Naive thymus-derived CD4-positive, alpha-beta T cell (primary cell): ENCODE measurements at regions not wholly inside any gene's neighbourhood (a gene's known extent, or its start where the extent isn't known, plus 50 kb on each side); places are given as distances from the start of the nearest gene placed in this dataset.
"Not testable (repeated sequence)": the region's sequence is repeated elsewhere in the genome, so short reads cannot be mapped to it uniquely, and the experiment has no call there.

ENCODE experiments used
- ATAC-seq: fragments of 150-1000 bp; cut with Tn5 transposase; 2 replicates; pipeline ENCODE4 v1.10.0; 2021; ENCODE audit warnings: mild to moderate bottlenecking, moderate library complexity
- CTCF ChIA-PET: fragments of 350-600 bp; sonication (Branson Sonifier 250); formaldehyde crosslinking; loops from one replicate; lab custom pipeline; 2021; ENCODE audit warnings: antibody characterized with exemption; lab: Charles Lee
- POLR2A ChIA-PET: fragments of 350-600 bp; sonication (Branson Sonifier 250); formaldehyde crosslinking; loops from one replicate; lab custom pipeline; 2021; ENCODE audit warnings: antibody characterized with exemption, inconsistent platforms; lab: Charles Lee
- DNase-seq, 9 donors: peaks; one replicate each; pipeline versions ENCODE4 v3.0.0 to v3.0.0-alpha.2; 2020 to 2022; ENCODE audit warnings: mixed read lengths in 1 of 9
- H3K27ac ChIP-seq: one replicate; pipeline ENCODE4 v1.7.0; 2013; ENCODE audit warnings: mild to moderate bottlenecking, low read depth, low read length, moderate library complexity
- H3K27me3 ChIP-seq, 2 donors: one replicate each; pipeline ENCODE4 v1.7.0; 2013; ENCODE audit warnings: low read length in 2 of 2, mild to moderate bottlenecking in 2 of 2, moderate library complexity in 2 of 2; ENCODE audit not compliant: control insufficient read depth in 2 of 2, insufficient read depth in 2 of 2
- H3K36me3 ChIP-seq, 3 experiments: 1 replicate in 2 of 3; 2 replicates in 1 of 3; pipeline ENCODE4 v1.7.0; 2013; ENCODE audit warnings: low read length in 3 of 3, mild to moderate bottlenecking in 3 of 3, moderate library complexity in 1 of 3; ENCODE audit not compliant: insufficient read depth in 3 of 3, control insufficient read depth in 2 of 3
- H3K4me1 ChIP-seq, 2 donors: one replicate each; pipeline ENCODE4 v1.7.0; 2013; ENCODE audit warnings: low read length in 2 of 2, mild to moderate bottlenecking in 2 of 2, moderate library complexity in 1 of 2; ENCODE audit not compliant: control insufficient read depth in 2 of 2, insufficient read depth in 2 of 2
- H3K4me3 ChIP-seq: 2 replicates; pipeline ENCODE4 v1.7.0; 2013; ENCODE audit warnings: mild to moderate bottlenecking, low read length
- H3K9me3 ChIP-seq, 3 experiments: 1 replicate in 2 of 3; 2 replicates in 1 of 3; pipeline ENCODE4 v1.7.0; 2013; ENCODE audit warnings: low read length in 3 of 3; ENCODE audit not compliant: control insufficient read depth in 2 of 3
- H3K27ac Mint-ChIP-seq, 9 donors: one replicate each; pipeline ENCODE4 v1.8.0; 2020 to 2022; ENCODE audit warnings: mixed read lengths in 9 of 9, mild to moderate bottlenecking in 8 of 9, moderate library complexity in 5 of 9, inconsistent platforms in 2 of 9
- H3K27me3 Mint-ChIP-seq, 5 donors: one replicate each; pipeline ENCODE4 v1.8.0; 2021 to 2022; ENCODE audit warnings: mixed read lengths in 5 of 5, mild to moderate bottlenecking in 1 of 5
- H3K36me3 Mint-ChIP-seq, 5 donors: one replicate each; pipeline ENCODE4 v1.8.0; 2020 to 2022; ENCODE audit warnings: mixed read lengths in 5 of 5, mild to moderate bottlenecking in 3 of 5, inconsistent platforms in 1 of 5
- H3K4me1 Mint-ChIP-seq, 7 donors: one replicate each; pipeline ENCODE4 v1.8.0; 2020 to 2022; ENCODE audit warnings: mixed read lengths in 7 of 7, mild to moderate bottlenecking in 3 of 7, inconsistent platforms in 1 of 7
- H3K4me3 Mint-ChIP-seq, 10 donors: one replicate each; pipeline ENCODE4 v1.8.0; 2020 to 2022; ENCODE audit warnings: mild to moderate bottlenecking in 10 of 10, mixed read lengths in 10 of 10, moderate library complexity in 6 of 10, inconsistent platforms in 2 of 10
- H3K9me3 Mint-ChIP-seq, 11 donors: one replicate each; pipeline ENCODE4 v1.8.0; 2020 to 2022; ENCODE audit warnings: mixed read lengths in 11 of 11, mild to moderate bottlenecking in 4 of 11, inconsistent platforms in 1 of 11, moderate library complexity in 1 of 11
- intact Hi-C, 2 donors: fragments of 100-400 bp; cut with micrococcal nuclease; formaldehyde crosslinking; loops; one replicate each; pipeline ENCODE4 v1.15.1; 2023

DNA sequence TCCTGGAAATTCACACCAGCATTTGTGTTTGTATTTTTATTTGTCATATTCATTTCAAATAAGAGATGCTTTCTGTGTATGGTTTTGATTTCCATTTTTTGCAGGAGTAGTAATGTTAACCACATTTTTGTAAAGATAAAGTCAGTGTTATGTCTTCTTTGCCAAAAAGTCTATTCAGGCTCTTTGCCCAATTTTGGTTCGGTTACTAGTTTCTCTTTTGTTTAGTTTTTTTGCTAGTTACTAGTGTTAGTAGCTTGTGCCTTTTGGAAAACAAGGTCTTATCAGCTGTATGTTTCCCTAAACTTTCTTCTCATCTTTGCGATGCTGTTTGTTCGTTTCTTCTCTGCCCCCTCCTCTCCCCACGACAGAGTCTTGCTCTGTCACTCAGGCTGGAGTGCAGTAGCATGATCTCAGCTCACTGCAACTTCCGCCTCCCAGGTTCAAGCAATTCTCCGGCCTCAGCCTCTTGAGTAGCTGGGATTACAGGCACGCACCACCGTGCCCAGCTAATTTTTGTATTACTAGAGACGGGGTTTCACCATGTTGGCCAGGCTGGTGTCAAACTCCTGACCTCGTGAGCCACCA is 112.3 kb upstream of the GRK3 start:
- no peak for ATAC-seq
- H3K9me3 Mint-ChIP-seq: peaks cover 0 to 2% (median 0%) of the 10 kb centered on the region in 11 donors
- Histone ChIP-seq H3K4me1 (peaks cover 11 to 33% of the 10 kb centered on the region in 2 donors), H3K36me3 (peaks cover 0 to 26% (median 0%) of the 10 kb centered on the region in 3 experiments), H3K9me3 (no peaks in the 10 kb centered on the region), H3K4me3 (no peak overlapping the region), H3K27me3 (no peaks in the 10 kb centered on the region), H3K27ac (no peak overlapping the region)
- H3K4me3 Mint-ChIP-seq: peak overlapping the region in 8 of 10 donors; percentile 0 to 48 (median 34)
- POLR2A ChIA-PET: no interaction called here
- H3K27me3 Mint-ChIP-seq: no peaks in the 10 kb centered on the region
- peaks cover 0 to 22% (median 16%) of the 10 kb centered on the region in 5 donors for H3K36me3 Mint-ChIP-seq
- intact Hi-C loops: no loop called here
- H3K4me1 Mint-ChIP-seq: peaks cover 43 to 70% (median 56%) of the 10 kb centered on the region in 7 donors
- peak overlapping the region in 7 of 9 donors; percentile 18 to 87 (median 47) for H3K27ac Mint-ChIP-seq
- no peak for DNase-seq
- CTCF ChIA-PET: no interaction called here

GRCh38 chr22:25453058-25453457 is 111.4 kb upstream of the GRK3 start:
- DNase-seq (no peak), ATAC-seq (no peak)
- H3K27me3 ChIP-seq: no peaks in the 10 kb centered on the region
- H3K27me3 Mint-ChIP-seq: no peaks in the 10 kb centered on the region
- intact Hi-C loops: no loop called here
- H3K4me3 ChIP-seq: no peak overlapping the region
- H3K4me3 Mint-ChIP-seq: peak overlapping the region in 4 of 10 donors; percentile 23 to 47 (median 33)
- peaks cover 0 to 22% (median 12%) of the 10 kb centered on the region in 5 donors for H3K36me3 Mint-ChIP-seq
- peaks cover 0 to 32% (median 0%) of the 10 kb centered on the region in 3 experiments for H3K36me3 ChIP-seq
- H3K27ac ChIP-seq: no peak overlapping the region
- CTCF ChIA-PET: no interaction called here
- peaks cover 43 to 63% (median 55%) of the 10 kb centered on the region in 7 donors for H3K4me1 Mint-ChIP-seq
- no peaks in the 10 kb centered on the region for H3K9me3 Mint-ChIP-seq
- peak overlapping the region in 1 of 9 donors; percentile 87 for H3K27ac Mint-ChIP-seq
- H3K4me1 ChIP-seq: peaks cover 8 to 33% of the 10 kb centered on the region in 2 donors
- H3K9me3 ChIP-seq: no peaks in the 10 kb centered on the region
- POLR2A ChIA-PET: no interaction called here

DNA sequence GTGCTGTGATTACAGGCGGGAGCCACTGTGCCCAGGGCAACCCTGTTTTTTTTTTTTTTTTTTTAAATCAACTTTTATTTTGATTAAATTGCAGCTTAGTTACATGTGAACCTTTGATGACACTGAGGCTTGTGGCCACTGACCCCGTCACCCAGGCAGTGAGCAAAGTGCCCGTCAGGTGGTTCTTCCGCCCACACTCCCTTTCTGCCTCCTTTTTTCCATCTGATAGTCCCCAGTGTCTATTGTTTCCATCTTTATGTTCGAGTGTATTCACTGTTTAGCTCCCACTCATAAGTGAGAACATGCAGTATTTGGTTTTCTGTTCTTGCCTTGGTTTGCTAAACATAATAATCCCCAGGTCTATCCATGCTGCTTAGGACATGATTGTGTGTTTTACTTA is 110.9 kb upstream of the GRK3 start:
- Mint-ChIP-seq H3K27ac (peak overlapping the region in 3 of 9 donors; percentile 81 to 87 (median 87)), H3K9me3 (no peaks in the 10 kb centered on the region), H3K4me1 (peaks cover 43 to 63% (median 55%) of the 10 kb centered on the region in 7 donors), H3K36me3 (peaks cover 0 to 25% (median 12%) of the 10 kb centered on the region in 5 donors), H3K4me3 (peak overlapping the region in 3 of 10 donors; percentile 8 to 60 (median 40)), H3K27me3 (no peaks in the 10 kb centered on the region)
- no peaks in the 10 kb centered on the region for H3K9me3 ChIP-seq
- H3K27ac ChIP-seq: no peak overlapping the region
- ATAC-seq (no peak), DNase-seq (peak in 1 of 9 donors; percentile 41)
- CTCF ChIA-PET: no interaction called here
- no peaks in the 10 kb centered on the region for H3K27me3 ChIP-seq
- peaks cover 0 to 30% (median 0%) of the 10 kb centered on the region in 3 experiments for H3K36me3 ChIP-seq
- H3K4me1 ChIP-seq: peaks cover 7 to 32% of the 10 kb centered on the region in 2 donors
- intact Hi-C loops: no loop called here
- H3K4me3 ChIP-seq: no peak overlapping the region
- POLR2A ChIA-PET: no interaction called here

DNA sequence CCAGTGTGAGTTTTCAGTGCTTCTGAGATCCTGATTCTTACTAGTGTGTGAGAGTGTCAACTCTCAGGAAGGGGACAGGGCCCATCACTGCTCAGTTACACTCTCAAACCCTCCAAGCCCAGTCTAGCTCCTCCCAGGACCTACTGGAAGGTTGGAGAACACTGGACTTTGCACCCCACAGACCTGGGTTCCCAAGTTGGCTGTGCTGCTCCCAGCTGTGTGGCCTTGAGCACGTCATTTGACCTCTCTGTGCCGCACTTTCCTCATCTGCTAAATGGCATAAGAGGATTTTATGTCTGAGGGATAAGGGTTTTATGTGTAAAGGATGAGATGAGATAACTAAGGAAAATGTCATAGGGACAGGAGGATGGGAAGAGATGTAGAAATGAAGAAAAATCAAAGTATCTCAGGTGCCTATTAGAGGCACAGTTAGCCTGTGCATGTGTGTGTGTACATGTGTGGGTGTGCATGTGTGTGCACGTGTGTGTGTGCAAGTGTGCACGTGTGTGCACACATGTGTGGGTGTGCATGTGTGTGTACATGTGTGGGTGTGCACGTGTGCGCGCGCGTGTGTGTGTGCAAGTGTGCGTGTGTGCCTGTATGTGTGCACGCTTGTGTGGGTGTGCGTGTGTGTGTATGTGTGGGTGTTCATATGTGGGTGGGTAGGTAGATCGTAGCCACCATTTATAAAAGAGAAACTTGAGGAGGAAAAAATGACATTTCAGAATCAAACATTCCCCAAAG is 108.0 kb upstream of the GRK3 start:
- H3K27me3 Mint-ChIP-seq, POLR2A ChIA-PET: not testable (repeated sequence)

GRCh38 chr22:25458631-25459030 is 105.8 kb upstream of the GRK3 start:
- DNase-seq, H3K27me3 ChIP-seq, intact Hi-C loops, H3K4me3 Mint-ChIP-seq, H3K9me3 ChIP-seq, POLR2A ChIA-PET, H3K27me3 Mint-ChIP-seq, H3K4me1 ChIP-seq, ATAC-seq, H3K4me3 ChIP-seq, H3K27ac ChIP-seq, H3K9me3 Mint-ChIP-seq, CTCF ChIA-PET: not testable (repeated sequence)
- peak overlapping the region in 3 of 9 donors; percentile 33 to 62 (median 38) for H3K27ac Mint-ChIP-seq
- H3K36me3 ChIP-seq: peaks cover 0 to 55% (median 11%) of the 10 kb centered on the region in 3 experiments
- peaks cover 6 to 54% (median 28%) of the 10 kb centered on the region in 5 donors for H3K36me3 Mint-ChIP-seq
- peaks cover 9 to 18% (median 14%) of the 10 kb centered on the region in 7 donors for H3K4me1 Mint-ChIP-seq

More for the DNA sequence above, 108.0 kb upstream of the GRK3 start:
- H3K4me1 Mint-ChIP-seq: peaks cover 23 to 36% (median 31%) of the 10 kb centered on the region in 7 donors
- H3K27ac Mint-ChIP-seq: peak overlapping the region in 4 of 9 donors; percentile 51 to 71 (median 66)
- ATAC-seq, CTCF ChIA-PET, H3K4me3 ChIP-seq, intact Hi-C loops, H3K4me1 ChIP-seq, H3K9me3 Mint-ChIP-seq, DNase-seq, H3K4me3 Mint-ChIP-seq, H3K27ac ChIP-seq, H3K27me3 ChIP-seq, H3K9me3 ChIP-seq: not testable (repeated sequence)
- peaks cover 0 to 59% (median 11%) of the 10 kb centered on the region in 3 experiments for H3K36me3 ChIP-seq
- H3K36me3 Mint-ChIP-seq: peaks cover 6 to 51% (median 27%) of the 10 kb centered on the region in 5 donors

DNA sequence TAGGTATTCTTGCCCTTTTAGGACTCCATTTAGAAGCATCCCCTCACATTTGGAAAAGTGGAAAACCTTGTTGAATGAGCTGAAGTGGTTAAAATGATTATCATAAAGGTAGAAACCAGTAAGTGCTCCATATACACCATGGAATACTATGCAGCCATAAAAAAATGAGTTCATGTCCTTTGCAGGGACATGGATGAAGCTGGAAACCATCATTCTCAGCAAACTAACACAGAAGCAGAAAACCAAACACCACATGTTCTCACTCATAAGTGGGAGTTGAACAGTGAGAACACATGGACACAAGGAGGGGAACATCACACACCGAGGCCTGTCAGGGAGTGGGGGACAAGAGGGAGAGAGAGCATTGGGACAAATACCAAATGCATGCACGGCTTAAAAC is 103.8 kb upstream of the GRK3 start:
- H3K9me3 Mint-ChIP-seq, ATAC-seq, DNase-seq, H3K4me3 Mint-ChIP-seq, H3K9me3 ChIP-seq, H3K27ac ChIP-seq, H3K4me1 ChIP-seq, H3K27me3 ChIP-seq, POLR2A ChIA-PET, H3K27me3 Mint-ChIP-seq, H3K4me3 ChIP-seq: not testable (repeated sequence)
- CTCF ChIA-PET: interaction anchor here (2.3 kb wide), 1 partner anchor 312 kb away, joined by 8 read pairs; no protein-coding TSS in a partner anchor
- intact Hi-C loops: loop anchor here in 1 of 2 donors (10.0 kb wide), 1 partner anchor 104 kb away; the partner anchor contains the start of gene GRK3
- Mint-ChIP-seq H3K27ac (peak overlapping the region in 2 of 9 donors; percentile 15 to 25), H3K36me3 (peaks cover 6 to 45% (median 24%) of the 10 kb centered on the region in 5 donors), H3K4me1 (peaks cover 0 to 12% (median 6%) of the 10 kb centered on the region in 7 donors)
- peaks cover 0 to 43% (median 11%) of the 10 kb centered on the region in 3 experiments for H3K36me3 ChIP-seq
